Vagina (tissue), 2 donors: ENCODE measurements at regions not wholly inside any gene's neighbourhood (a gene's known extent, or its start where the extent isn't known, plus 50 kb on each side); places are given as distances from the start of the nearest gene placed in this dataset.

Experiments
- POLR2A ChIP-seq, 2 donors: fragments of 450-650 bp; IDR thresholded peaks; one replicate each; pipeline ENCODE4 v1.6.1; 2017; ENCODE audit warnings: antibody characterized with exemption in 2 of 2, mild to moderate bottlenecking in 2 of 2, moderate library complexity in 2 of 2
- POLR2AphosphoS5 ChIP-seq, 2 donors: sonication (generic); formaldehyde crosslinking; IDR thresholded peaks; one replicate each; pipeline ENCODE4 v1.9.0; 2017; ENCODE audit warnings: antibody characterized with exemption in 2 of 2, mild to moderate bottlenecking in 2 of 2, low read depth in 1 of 2; ENCODE audit not compliant: insufficient read depth in 1 of 2
- TF ChIP-seq, protein P1 (sequence below), 3 experiments: fragments of 450-650 bp in 2 of 3; fragments of 200-600 bp in 1 of 3; sonication (generic) in 1 of 3; IDR thresholded peaks; one replicate each; pipeline ENCODE4 v1.5.1; 2017 to 2019; ENCODE audit warnings: antibody characterized with exemption in 3 of 3, mild to moderate bottlenecking in 2 of 3, moderate library complexity in 2 of 3

DNA sequence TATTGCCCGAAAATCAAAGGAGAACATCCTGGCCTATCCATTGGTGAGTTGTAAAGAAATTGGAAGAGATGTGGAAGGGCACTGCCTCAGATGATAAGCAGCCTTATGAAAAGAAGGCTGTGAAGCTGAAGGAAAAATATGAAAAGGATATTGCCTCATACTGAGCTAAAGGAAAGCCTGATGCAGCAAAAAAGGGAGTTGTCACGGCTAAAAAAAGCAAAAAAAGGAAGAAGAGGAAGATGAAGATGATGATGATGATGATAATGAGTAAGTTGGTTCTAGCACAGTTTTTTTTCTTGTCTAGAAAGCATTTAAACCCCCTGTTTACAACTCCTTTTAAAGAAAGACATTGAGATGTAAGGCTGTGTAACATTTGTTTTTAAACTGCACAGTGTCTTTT is 59.8 kb upstream of the ZBED3 start:
- TF ChIP-seq, protein P1, sequence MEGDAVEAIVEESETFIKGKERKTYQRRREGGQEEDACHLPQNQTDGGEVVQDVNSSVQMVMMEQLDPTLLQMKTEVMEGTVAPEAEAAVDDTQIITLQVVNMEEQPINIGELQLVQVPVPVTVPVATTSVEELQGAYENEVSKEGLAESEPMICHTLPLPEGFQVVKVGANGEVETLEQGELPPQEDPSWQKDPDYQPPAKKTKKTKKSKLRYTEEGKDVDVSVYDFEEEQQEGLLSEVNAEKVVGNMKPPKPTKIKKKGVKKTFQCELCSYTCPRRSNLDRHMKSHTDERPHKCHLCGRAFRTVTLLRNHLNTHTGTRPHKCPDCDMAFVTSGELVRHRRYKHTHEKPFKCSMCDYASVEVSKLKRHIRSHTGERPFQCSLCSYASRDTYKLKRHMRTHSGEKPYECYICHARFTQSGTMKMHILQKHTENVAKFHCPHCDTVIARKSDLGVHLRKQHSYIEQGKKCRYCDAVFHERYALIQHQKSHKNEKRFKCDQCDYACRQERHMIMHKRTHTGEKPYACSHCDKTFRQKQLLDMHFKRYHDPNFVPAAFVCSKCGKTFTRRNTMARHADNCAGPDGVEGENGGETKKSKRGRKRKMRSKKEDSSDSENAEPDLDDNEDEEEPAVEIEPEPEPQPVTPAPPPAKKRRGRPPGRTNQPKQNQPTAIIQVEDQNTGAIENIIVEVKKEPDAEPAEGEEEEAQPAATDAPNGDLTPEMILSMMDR (IDR thresholded peaks at IDR 0.05) = no peak
- no peak for TF ChIP-seq POLR2A (IDR thresholded peaks at IDR 0.05)
- TF ChIP-seq POLR2AphosphoS5 (IDR thresholded peaks at IDR 0.05; ENCODE audit: insufficient read depth in 1 of 2, low read depth in 1 of 2) = no peak
